ENCODE measurements at regions not wholly inside any gene's neighbourhood (a gene's known extent, or its start where the extent isn't known, plus 50 kb on each side); places are given as distances from the start of the nearest gene placed in this dataset.

GRCh38 chr12:69015017-69015416, 82.0 kb upstream of the CPM start:
- TF ChIP-seq POLR2A (IDR thresholded peaks at IDR 0.05; ENCODE audit: extremely low read depth, insufficient read length) (no peak), CTCF (IDR thresholded peaks at IDR 0.05; ENCODE audit: low read depth, low read length) (no peak), MAX (IDR thresholded peaks at IDR 0.05; ENCODE audit: low read depth, low read length) (no peak), MYC (IDR thresholded peaks at IDR 0.05; ENCODE audit: low read depth, low read length) (no peak)
